ENCODE measurements at regions not wholly inside any gene's neighbourhood (a gene's known extent, or its start where the extent isn't known, plus 50 kb on each side); places are given as distances from the start of the nearest gene placed in this dataset.

DNA sequence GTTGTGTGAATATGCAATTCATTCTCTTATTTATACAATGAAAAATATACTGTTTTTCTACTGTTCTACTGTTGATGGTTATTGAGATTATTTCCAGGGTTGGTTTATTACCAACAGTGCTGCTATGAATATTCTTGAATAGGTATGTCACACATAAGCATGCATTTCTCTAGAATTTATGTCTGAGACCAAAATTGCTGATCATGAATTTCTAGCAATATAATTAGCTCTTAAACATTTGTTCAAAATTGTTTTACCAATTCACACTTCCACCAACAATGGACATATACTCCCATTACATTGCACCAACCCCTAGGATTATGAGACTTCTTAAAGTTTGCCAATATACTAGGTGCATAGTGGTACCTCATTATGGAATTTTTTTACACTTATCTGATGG, 164.1 kb upstream of the KCNQ5 start:
- TF ChIP-seq CTCF (IDR thresholded peaks at IDR 0.05) (no peak), POLR2A (IDR thresholded peaks at IDR 0.05) (no peak)
- Histone ChIP-seq H3K27me3 (no peaks in the 10 kb centered on the region), H3K9me3 (replicated peaks in 1 of 3) (no peaks in the 10 kb centered on the region), H3K4me3 (no peak overlapping the region), H3K27ac (no peak overlapping the region), H3K36me3 (replicated peaks in 1 of 2) (no peaks in the 10 kb centered on the region), H3K4me1 (replicated peaks in 1 of 2) (no peaks in the 10 kb centered on the region)
- no peak for DNase-seq
- intact Hi-C loops (cut with DNase I): no loop called here

GRCh38 chr6:72458521-72458920, 163.3 kb upstream of the KCNQ5 start:
- Histone ChIP-seq H3K27me3 (no peaks in the 10 kb centered on the region), H3K9me3 (replicated peaks in 1 of 3) (no peaks in the 10 kb centered on the region), H3K4me3 (no peak overlapping the region), H3K36me3 (replicated peaks in 1 of 2) (no peaks in the 10 kb centered on the region), H3K4me1 (replicated peaks in 1 of 2) (no peaks in the 10 kb centered on the region), H3K27ac (no peak overlapping the region)
- DNase-seq: no peak
- WGBS, 4 donors: 76 to 91% (median 84%) methylated on average over 2 of the region's 2 CpGs
- TF ChIP-seq CTCF (IDR thresholded peaks at IDR 0.05): no peak
- intact Hi-C loops (cut with DNase I): no loop called here

DNA sequence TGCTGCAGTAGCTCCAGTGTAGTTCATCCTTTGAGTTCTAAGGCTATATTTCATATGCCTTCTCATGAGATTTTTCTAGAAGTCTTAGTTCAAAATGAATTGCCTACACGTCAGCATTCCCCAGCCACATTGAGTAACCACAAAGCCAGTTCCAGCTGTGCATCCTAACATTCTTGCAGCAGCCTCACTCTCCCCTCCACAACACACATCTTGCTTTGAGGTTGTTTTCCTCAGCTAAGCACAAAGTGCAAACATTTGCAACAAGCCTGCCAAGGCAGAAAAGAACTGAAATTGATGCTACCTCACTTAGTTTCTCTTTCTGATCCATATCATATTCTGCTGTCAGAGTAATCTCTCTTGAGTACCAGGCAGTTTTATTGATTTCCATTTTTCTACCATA, 160.7 kb upstream of the KCNQ5 start:
- intact Hi-C loops (cut with DNase I): no loop called here
- H3K4me1 ChIP-seq (replicated peaks in 1 of 2): no peaks in the 10 kb centered on the region
- no peaks in the 10 kb centered on the region for H3K27me3 ChIP-seq
- TF ChIP-seq POLR2A (IDR thresholded peaks at IDR 0.05): no peak
- no peak for TF ChIP-seq CTCF (IDR thresholded peaks at IDR 0.05)
- H3K4me3 ChIP-seq: no peak overlapping the region
- no peaks in the 10 kb centered on the region for H3K36me3 ChIP-seq (replicated peaks in 1 of 2)
- no peaks in the 10 kb centered on the region for H3K9me3 ChIP-seq (replicated peaks in 1 of 3)
- H3K27ac ChIP-seq: no peak overlapping the region
- 33 to 59% (median 42%) methylated on average over 1 of the region's 1 CpG for WGBS, 4 donors
- no peak for DNase-seq

DNA sequence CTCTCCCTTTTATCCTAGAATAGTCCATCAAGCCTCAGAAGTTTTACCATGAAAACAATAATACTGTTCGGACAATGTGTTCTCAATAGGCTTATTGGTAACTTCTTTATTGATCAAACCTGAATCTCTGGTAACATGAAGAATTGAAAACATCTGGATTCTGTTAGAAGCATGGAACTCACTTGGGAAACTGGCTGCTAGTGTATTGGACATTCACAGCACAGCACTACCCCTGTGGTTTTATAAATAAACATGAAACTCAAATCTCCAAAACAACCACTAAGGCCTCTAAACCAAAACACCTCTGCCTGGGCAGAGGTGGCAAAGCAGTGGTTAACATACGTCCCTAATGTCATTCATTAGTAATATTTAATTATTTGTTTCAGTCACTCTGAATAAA, 157.6 kb upstream of the KCNQ5 start:
- no peak for DNase-seq
- Histone ChIP-seq H3K4me3 (no peak overlapping the region), H3K4me1 (replicated peaks in 1 of 2) (no peaks in the 10 kb centered on the region), H3K27me3 (no peaks in the 10 kb centered on the region), H3K27ac (no peak overlapping the region), H3K9me3 (replicated peaks in 1 of 3) (no peaks in the 10 kb centered on the region), H3K36me3 (replicated peaks in 1 of 2) (no peaks in the 10 kb centered on the region)
- TF ChIP-seq POLR2A (IDR thresholded peaks at IDR 0.05) (no peak), CTCF (IDR thresholded peaks at IDR 0.05) (no peak)
- intact Hi-C loops (cut with DNase I): no loop called here
- 52 to 75% (median 65%) methylated on average over 2 of the region's 2 CpGs for WGBS, 4 donors
